Breast epithelium (tissue), 4 donors: ENCODE measurements at regions not wholly inside any gene's neighbourhood (a gene's known extent, or its start where the extent isn't known, plus 50 kb on each side); places are given as distances from the start of the nearest gene placed in this dataset.

ENCODE experiments used
- DNase-seq, 2 donors: peaks; one replicate each; pipeline ENCODE4 v3.0.0-alpha.2; 2019; ENCODE audit warnings: low spot score in 2 of 2
- H3K27ac ChIP-seq, 2 donors: fragments of 200-600 bp; sonication (generic) in 1 of 2; one replicate each; pipeline ENCODE4 v1.5.1; 2016 to 2019; ENCODE audit warnings: mild to moderate bottlenecking in 1 of 2
- H3K27me3 ChIP-seq, 2 donors: fragments of 200-600 bp; sonication (generic) in 1 of 2; one replicate each; pipeline versions ENCODE4 v1.5.1 to v1.6.0; 2017 to 2019; ENCODE audit warnings: control low read depth in 1 of 2, mild to moderate bottlenecking in 1 of 2
- H3K36me3 ChIP-seq: fragments of 200-600 bp; one replicate; pipeline ENCODE4 v1.5.1; 2019
- H3K4me1 ChIP-seq, 2 donors: fragments of 200-600 bp; sonication (generic); one replicate each; pipeline ENCODE4 v1.5.1; 2016 to 2019; ENCODE audit warnings: control low read depth in 1 of 2
- H3K4me3 ChIP-seq, 3 donors: fragments of 200-600 bp; sonication (generic); 1 replicate in 2 of 3; 2 replicates in 1 of 3; pipeline ENCODE4 v1.5.1; 2016 to 2019; ENCODE audit warnings: mild to moderate bottlenecking in 3 of 3, moderate library complexity in 2 of 3
- H3K9me3 ChIP-seq, 2 donors: fragments of 200-600 bp; sonication (generic) in 1 of 2; one replicate each; pipeline ENCODE4 v1.5.1; 2016 to 2019; ENCODE audit warnings: control low read depth in 1 of 2
- CTCF ChIP-seq, 3 donors: fragments of 450-650 bp; IDR thresholded peaks; one replicate each; pipeline ENCODE4 v1.5.1; 2016 to 2017; ENCODE audit warnings: antibody characterized with exemption in 3 of 3, mild to moderate bottlenecking in 3 of 3, moderate library complexity in 3 of 3
- POLR2A ChIP-seq: fragments of 450-650 bp; IDR thresholded peaks from one replicate; pipeline ENCODE4 v1.6.1; 2016; ENCODE audit warnings: antibody characterized with exemption, mild to moderate bottlenecking, moderate library complexity
- POLR2AphosphoS5 ChIP-seq, 3 donors: sonication (generic); formaldehyde crosslinking; IDR thresholded peaks; one replicate each; pipeline ENCODE4 v1.6.1; 2017; ENCODE audit warnings: antibody characterized with exemption in 3 of 3
- intact Hi-C: fragments of 100-400 bp; cut with DNase I; formaldehyde crosslinking; loops from one replicate; pipeline ENCODE4 v1.15.1; 2023; ENCODE audit warnings: low total_unique reads

- no peak overlapping the region for H3K27ac ChIP-seq
- H3K27me3 ChIP-seq, result no peaks in the 10 kb centered on the region
- H3K36me3 ChIP-seq, result no peaks in the 10 kb centered on the region
- intact Hi-C loops, result no loop called here
- no peaks in the 10 kb centered on the region for H3K9me3 ChIP-seq
- no peak for TF ChIP-seq POLR2A
- no peak for TF ChIP-seq CTCF (IDR thresholded peaks at IDR 0.05)
- no peak for TF ChIP-seq POLR2AphosphoS5 (IDR thresholded peaks at IDR 0.05)
- DNase-seq, result no peak
- no peak overlapping the region for H3K4me3 ChIP-seq
- H3K4me1 ChIP-seq, result no peaks in the 10 kb centered on the region
Measured at GRCh38 chr12:86744547-86745212, 488.5 kb upstream of the MGAT4C start.

DNA sequence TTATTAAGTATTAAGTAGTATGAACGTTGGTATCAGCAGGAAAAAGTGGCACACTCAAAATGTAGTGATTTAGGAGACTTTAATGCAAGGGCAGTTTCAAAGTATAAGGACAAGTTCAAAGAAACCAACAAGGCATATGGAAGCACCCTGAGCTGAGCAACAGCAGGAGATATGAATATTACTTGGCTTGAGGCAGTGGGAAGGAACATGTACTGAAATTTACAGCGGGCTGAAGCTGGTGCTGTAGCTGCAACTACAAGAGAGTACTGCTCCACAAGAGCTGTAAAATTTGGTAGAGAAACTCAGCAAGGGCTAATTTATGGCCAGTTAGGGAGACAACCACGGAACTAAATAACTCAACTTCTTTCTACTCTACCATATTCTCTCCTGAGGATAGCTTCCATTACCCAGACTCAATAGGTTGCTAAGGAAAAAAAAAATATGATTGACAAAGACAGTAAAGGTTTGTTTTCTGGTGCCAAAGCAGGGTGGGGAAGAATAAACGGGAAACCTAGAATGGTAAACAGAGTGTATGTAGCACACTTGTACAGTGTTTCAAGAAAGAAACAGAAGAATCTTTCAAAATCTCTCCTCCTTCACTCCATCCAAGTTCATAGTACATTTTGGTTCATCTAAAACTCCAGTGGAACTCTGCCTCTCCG, 487.8 kb upstream of the MGAT4C start:
- Histone ChIP-seq H3K9me3 (no peaks in the 10 kb centered on the region), H3K4me1 (no peaks in the 10 kb centered on the region), H3K27ac (no peak overlapping the region), H3K4me3 (no peak overlapping the region), H3K36me3 (no peaks in the 10 kb centered on the region), H3K27me3 (no peaks in the 10 kb centered on the region)
- intact Hi-C loops, result no loop called here
- TF ChIP-seq CTCF (IDR thresholded peaks at IDR 0.05) (no peak), POLR2AphosphoS5 (IDR thresholded peaks at IDR 0.05) (no peak), POLR2A (no peak)
- no peak for DNase-seq

DNA sequence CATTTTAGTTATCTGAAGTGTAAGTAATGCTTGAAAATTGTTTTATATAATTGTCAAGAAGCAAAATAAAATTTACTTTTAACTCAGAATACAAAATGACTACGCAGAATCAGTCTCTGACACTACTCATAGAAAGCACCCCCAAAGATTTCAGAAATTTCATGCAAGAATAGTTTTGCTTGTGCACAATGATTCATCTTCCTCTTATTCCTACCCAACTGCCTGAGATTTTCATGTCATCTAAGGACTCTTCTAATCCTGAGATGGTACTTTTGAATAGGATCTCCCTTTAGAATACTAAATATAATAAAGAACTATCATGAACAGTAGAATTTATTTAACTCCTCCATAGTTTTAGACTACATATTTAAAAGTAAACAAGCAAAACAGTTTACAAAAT, 485.3 kb upstream of the MGAT4C start:
- intact Hi-C loops, result no loop called here
- Histone ChIP-seq H3K27ac (no peak overlapping the region), H3K4me1 (no peaks in the 10 kb centered on the region), H3K9me3 (no peaks in the 10 kb centered on the region), H3K4me3 (no peak overlapping the region), H3K27me3 (no peaks in the 10 kb centered on the region), H3K36me3 (no peaks in the 10 kb centered on the region)
- TF ChIP-seq CTCF (IDR thresholded peaks at IDR 0.05) (no peak), POLR2A (no peak), POLR2AphosphoS5 (IDR thresholded peaks at IDR 0.05) (no peak)
- no peak for DNase-seq

DNA sequence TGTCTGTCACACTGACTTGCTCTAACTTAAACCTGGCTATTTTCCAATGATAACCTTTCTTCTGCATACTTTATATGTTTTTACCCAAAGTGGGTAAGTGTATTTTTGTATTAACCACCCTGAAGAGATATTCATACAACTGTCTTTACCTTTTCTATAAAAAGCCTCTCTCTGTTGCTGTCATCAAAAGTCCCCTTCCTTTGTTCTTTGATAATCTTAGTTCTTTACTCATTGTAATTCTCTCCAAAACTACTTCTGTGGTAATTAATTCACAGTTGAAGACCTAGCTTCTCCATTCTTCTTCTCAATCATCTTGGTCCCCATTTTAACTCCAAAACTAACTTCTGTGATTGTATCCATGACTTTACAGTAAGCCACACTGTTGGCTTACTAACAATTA, 479.7 kb upstream of the MGAT4C start:
- no peak for TF ChIP-seq POLR2A
- TF ChIP-seq CTCF (IDR thresholded peaks at IDR 0.05), result no peak
- Histone ChIP-seq H3K36me3 (no peaks in the 10 kb centered on the region), H3K4me3 (no peak overlapping the region), H3K4me1 (no peaks in the 10 kb centered on the region), H3K27me3 (no peaks in the 10 kb centered on the region), H3K9me3 (no peaks in the 10 kb centered on the region), H3K27ac (no peak overlapping the region)
- DNase-seq, result no peak
- intact Hi-C loops, result no loop called here

DNA sequence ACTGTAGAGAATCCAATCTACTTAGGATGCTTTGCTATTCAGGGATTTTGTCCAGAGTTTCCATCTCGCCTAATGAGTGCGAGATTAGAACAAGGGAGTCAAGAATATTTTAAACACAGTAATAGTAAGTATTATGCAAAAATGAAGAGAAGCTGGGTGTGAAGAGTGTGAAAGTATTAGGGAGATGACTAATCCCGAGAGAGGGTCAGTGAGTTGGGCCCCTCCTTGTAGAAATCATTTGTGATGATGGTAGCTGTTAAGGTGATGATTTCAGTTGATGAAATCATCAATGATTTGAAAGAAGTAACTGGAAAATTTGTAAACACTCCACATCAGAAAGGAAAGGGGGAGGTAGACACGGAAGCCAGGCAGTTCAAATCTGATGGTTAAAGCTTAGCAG, 478.9 kb upstream of the MGAT4C start:
- H3K9me3 ChIP-seq, result no peaks in the 10 kb centered on the region
- no peaks in the 10 kb centered on the region for H3K27me3 ChIP-seq
- H3K36me3 ChIP-seq, result no peaks in the 10 kb centered on the region
- H3K4me1 ChIP-seq, result no peaks in the 10 kb centered on the region
- TF ChIP-seq CTCF (IDR thresholded peaks at IDR 0.05) (no peak), POLR2AphosphoS5 (IDR thresholded peaks at IDR 0.05) (no peak), POLR2A (no peak)
- intact Hi-C loops, result no loop called here
- H3K27ac ChIP-seq, result no peak overlapping the region
- H3K4me3 ChIP-seq, result no peak overlapping the region
- no peak for DNase-seq
